ENCODE measurements at regions not wholly inside any gene's neighbourhood (a gene's known extent, or its start where the extent isn't known, plus 50 kb on each side); places are given as distances from the start of the nearest gene placed in this dataset.

DNA sequence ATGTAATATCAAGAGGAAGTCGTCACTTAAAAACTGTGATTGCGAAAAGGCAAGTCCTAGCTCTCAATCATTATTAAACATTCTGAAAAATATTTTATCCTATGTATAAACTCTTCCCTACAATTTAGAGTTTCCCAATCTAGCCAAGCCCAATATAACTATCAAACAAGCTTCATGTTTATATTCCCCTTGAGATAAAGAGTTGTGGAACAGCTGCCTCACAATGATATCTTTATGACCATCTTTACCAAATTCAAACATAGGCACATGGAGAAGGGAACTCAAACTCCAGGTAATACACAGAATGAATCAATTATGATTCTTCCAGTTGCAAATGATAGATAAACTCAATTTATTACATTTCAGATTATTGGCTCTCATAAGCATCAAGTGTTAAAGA is 1468.7 kb downstream of the EFNA5 start:
- Histone ChIP-seq H3K27me3 (no peaks in the 10 kb centered on the region), H3K4me3 (no peak overlapping the region), H3K27ac (no peak overlapping the region), H3K36me3 (no peaks in the 10 kb centered on the region), H3K4me1 (no peaks in the 10 kb centered on the region), H3K9me3 (peaks cover 0 to 7% (median 0%) of the 10 kb centered on the region in 4 donors)
- no peak for DNase-seq
- 82 to 84% methylated on average over 2 of the region's 2 CpGs for WGBS, 2 donors
- no peak for ATAC-seq (ENCODE audit: low FRiP score in 2 of 2)
- TF ChIP-seq POLR2AphosphoS5 (IDR thresholded peaks at IDR 0.05), result no peak
- no peak for TF ChIP-seq EP300 (IDR thresholded peaks at IDR 0.05)
- no peak for TF ChIP-seq POLR2A (IDR thresholded peaks at IDR 0.05)
- TF ChIP-seq, protein P1, sequence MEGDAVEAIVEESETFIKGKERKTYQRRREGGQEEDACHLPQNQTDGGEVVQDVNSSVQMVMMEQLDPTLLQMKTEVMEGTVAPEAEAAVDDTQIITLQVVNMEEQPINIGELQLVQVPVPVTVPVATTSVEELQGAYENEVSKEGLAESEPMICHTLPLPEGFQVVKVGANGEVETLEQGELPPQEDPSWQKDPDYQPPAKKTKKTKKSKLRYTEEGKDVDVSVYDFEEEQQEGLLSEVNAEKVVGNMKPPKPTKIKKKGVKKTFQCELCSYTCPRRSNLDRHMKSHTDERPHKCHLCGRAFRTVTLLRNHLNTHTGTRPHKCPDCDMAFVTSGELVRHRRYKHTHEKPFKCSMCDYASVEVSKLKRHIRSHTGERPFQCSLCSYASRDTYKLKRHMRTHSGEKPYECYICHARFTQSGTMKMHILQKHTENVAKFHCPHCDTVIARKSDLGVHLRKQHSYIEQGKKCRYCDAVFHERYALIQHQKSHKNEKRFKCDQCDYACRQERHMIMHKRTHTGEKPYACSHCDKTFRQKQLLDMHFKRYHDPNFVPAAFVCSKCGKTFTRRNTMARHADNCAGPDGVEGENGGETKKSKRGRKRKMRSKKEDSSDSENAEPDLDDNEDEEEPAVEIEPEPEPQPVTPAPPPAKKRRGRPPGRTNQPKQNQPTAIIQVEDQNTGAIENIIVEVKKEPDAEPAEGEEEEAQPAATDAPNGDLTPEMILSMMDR (IDR thresholded peaks at IDR 0.05), result no peak

DNA sequence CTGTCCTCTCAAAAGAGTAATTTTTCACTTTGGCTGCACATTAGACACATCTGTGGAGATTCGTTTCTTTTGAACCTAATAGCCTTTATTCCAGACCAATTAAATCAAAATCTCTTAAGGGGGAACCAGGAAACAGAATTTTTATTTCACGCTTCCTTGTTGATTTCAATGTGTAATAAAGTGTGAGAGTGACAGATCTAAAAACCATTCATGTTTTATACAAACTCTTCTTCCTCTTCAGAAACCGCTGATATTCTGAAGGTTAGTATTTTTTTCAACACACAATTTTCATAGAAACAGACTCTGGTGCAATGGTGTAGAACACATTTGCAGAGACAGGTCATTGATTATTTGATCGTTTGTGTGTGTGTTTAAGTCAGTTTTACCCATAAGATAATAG is 1469.8 kb downstream of the EFNA5 start:
- H3K9me3 ChIP-seq, result peaks cover 0 to 2% (median 0%) of the 10 kb centered on the region in 4 donors
- no peak overlapping the region for H3K27ac ChIP-seq
- ATAC-seq (ENCODE audit: low FRiP score in 2 of 2) (no peak), DNase-seq (no peak)
- H3K36me3 ChIP-seq, result no peaks in the 10 kb centered on the region
- H3K27me3 ChIP-seq, result no peaks in the 10 kb centered on the region
- 86% methylated on average over 4 of the region's 4 CpGs for WGBS, 2 donors
- H3K4me3 ChIP-seq, result no peak overlapping the region
- H3K4me1 ChIP-seq, result no peaks in the 10 kb centered on the region
- TF ChIP-seq EP300 (IDR thresholded peaks at IDR 0.05) (no peak), POLR2A (IDR thresholded peaks at IDR 0.05) (no peak), POLR2AphosphoS5 (IDR thresholded peaks at IDR 0.05) (no peak)
- TF ChIP-seq, protein P1 (IDR thresholded peaks at IDR 0.05), result no peak

DNA sequence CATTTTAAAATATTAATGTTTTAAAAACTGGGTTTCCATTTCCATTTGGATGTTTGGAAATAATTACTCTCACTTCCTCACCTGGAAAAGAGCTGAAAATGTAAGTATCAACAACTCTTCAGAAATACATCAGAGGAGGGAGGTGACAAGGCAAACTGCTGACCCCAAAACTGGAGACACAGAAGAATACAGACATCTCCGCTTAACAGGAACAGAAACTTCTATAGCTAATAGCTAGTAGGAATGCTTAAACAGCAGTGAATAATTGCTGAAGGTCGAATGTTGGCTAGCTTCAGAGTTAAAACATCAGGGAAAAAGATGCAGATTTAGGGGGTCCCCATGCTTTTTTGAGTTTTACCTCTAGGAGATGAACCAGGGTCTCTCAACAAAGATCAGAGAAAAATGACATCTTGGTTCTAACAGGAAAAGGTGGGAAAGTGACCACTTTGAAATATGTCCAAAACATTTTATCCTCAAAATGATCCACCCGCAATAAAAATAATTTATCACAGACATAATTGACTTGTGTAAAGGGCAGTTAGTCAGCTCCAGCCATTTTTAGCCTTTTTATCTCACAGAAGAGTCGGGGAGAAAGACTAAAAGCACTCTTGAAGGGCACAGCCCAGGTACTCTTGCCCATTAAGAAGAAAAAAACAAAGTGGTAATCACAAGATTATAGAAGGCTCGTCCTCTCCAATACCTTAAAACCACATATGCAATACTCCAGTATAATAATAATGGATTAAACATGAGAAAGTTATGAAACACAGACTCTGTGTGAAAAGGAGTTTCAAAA is 1474.9 kb downstream of the EFNA5 start:
- WGBS, 2 donors, result 75 to 80% methylated on average over 5 of the region's 5 CpGs
- Histone ChIP-seq H3K9me3 (no peaks in the 10 kb centered on the region), H3K27ac (no peak overlapping the region), H3K27me3 (no peaks in the 10 kb centered on the region), H3K36me3 (no peaks in the 10 kb centered on the region), H3K4me3 (no peak overlapping the region), H3K4me1 (no peaks in the 10 kb centered on the region)
- TF ChIP-seq POLR2AphosphoS5 (IDR thresholded peaks at IDR 0.05), result no peak
- TF ChIP-seq, protein P1 (IDR thresholded peaks at IDR 0.05), result no peak
- no peak for ATAC-seq (ENCODE audit: low FRiP score in 2 of 2)
- DNase-seq, result no peak

DNA sequence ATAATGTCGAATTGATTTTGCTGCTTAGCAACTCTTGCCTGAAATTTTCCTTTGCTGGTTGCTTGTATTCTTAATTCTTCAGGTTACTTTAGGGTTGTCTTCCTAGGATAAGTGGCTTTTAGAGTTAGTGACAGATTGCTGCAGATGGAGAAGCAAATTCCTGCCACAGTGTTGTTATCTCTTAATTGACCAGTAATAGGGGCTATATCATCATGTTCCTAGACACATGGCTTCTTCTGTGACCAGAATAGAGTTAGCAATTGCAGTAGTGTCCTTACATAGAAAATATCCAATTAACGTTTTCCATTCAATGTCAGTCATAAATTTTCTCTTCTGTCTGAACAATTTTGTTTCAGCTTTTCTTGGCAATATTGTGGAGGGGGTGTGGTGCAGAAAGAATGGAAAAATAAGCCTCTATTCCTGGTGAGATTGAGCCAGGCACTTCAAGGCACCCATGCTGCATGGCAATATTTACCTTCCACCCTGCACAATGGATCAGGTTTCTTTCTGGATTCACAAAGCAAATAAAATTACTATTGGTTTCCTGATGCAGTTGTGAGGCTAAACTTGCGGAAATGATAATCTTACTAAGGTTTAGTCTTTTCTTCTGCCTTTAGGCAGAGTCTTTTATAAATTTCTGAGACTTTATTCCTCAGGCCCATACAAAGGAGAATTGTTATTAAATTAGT is 1481.5 kb downstream of the EFNA5 start:
- H3K4me1 ChIP-seq, result no peaks in the 10 kb centered on the region
- H3K36me3 ChIP-seq, result no peaks in the 10 kb centered on the region
- H3K27ac ChIP-seq, result no peak overlapping the region
- ATAC-seq (ENCODE audit: low FRiP score in 2 of 2) (no peak), DNase-seq (no peak)
- no peaks in the 10 kb centered on the region for H3K27me3 ChIP-seq
- TF ChIP-seq POLR2AphosphoS5 (IDR thresholded peaks at IDR 0.05), result no peak
- TF ChIP-seq, protein P1 (IDR thresholded peaks at IDR 0.05), result no peak
- no peak for TF ChIP-seq POLR2A (IDR thresholded peaks at IDR 0.05)
- TF ChIP-seq EP300 (IDR thresholded peaks at IDR 0.05), result no peak
- H3K4me3 ChIP-seq, result no peak overlapping the region
- WGBS, 2 donors, result 77 to 84% methylated on average over 3 of the region's 3 CpGs
- no peaks in the 10 kb centered on the region for H3K9me3 ChIP-seq
